ENCODE measurements at regions not wholly inside any gene's neighbourhood (a gene's known extent, or its start where the extent isn't known, plus 50 kb on each side); places are given as distances from the start of the nearest gene placed in this dataset.

DNA sequence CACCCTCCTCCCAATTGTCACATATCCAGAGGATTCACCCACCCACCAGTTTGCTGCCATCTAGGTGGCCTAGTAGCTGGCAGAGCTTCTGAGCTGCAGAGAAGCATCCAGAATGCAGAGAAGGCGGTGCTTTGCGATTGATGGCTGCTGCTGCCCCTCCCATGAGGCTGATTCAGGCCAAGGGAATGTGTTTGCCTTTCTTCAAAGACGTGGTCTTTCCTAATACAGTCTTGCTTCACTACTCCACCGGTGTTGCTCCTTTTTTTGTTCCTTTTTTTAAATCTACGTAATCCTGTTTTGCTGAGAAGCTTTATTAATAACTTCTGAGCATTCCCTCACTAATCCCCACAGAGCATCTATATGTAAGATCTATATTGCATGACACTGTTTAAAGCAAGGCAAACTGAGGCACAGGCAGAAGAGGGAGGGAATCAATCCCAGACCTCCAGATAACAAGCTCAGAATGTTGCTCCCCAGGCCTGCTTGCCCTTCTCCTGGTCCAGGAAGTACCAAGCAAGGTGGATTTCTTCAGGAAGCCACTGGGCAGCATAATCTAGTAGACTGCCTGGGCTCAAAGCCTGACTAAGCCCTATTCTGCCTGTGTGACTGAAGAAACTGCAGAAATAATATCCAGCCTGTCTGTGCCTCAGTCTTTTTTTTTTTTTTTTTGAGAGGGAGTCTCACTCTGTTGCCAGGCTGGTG, 275.5 kb upstream of the FMN2 start:
- Histone ChIP-seq H3K27ac (ENCODE audit: low read length) (no peak overlapping the region), H3K36me3 (ENCODE audit: control insufficient read depth, insufficient read depth, low read length) (no peaks in the 10 kb centered on the region), H3K9me3 (ENCODE audit: control insufficient read depth, insufficient read depth, low read depth, low read length) (no peaks in the 10 kb centered on the region), H3K4me1 (ENCODE audit: control insufficient read depth, insufficient read depth, low read length) (no peaks in the 10 kb centered on the region; the same call in 1 of the 2 replicates), H3K4me3 (ENCODE audit: low read depth in 2 of 2, low read length in 2 of 2) (no peak overlapping the region), H3K27me3 (ENCODE audit: control insufficient read depth, insufficient read depth, low read length) (no peaks in the 10 kb centered on the region)
- no TSS peak for BruUV-seq (replicated peaks)
- no peak for TF ChIP-seq CTCF (IDR thresholded peaks at IDR 0.05)
- ChIA-PET CTCF (no interaction called here), POLR2A (no interaction called here)
- in situ Hi-C loops (cut with HindIII; ENCODE audit: low pct_unique_long_range_greater_than_20kb, low sequenced_read_pairs) (no loop called here), intact Hi-C loops (cut with micrococcal nuclease; ENCODE audit: unreplicated experiment) (no loop called here)
- peak; percentile 67; the same call in 1 of the 2 replicates for ATAC-seq
- peak; percentile 57 for DNase-seq (ENCODE audit: low read depth, low spot score)

DNA sequence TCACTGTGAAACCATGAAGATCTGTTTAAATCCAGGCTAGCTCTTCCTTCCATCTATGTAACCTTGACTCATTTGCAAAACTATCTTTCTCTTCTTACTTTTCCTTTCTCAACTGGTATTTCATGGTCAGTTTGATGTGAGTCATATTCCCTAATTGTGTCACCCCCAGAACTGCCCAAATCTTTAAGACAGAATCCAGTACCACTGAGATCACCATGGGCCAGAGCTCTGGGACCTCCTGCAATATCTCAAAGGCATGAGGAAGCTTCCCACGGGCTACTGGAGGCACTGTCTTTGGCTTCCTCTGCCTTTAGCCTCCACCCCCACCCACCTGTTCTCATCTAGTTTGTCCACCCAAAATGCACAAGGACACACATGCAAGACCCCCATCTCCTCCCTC, 274.4 kb upstream of the FMN2 start:
- POLR2A ChIA-PET = no interaction called here
- H3K27me3 ChIP-seq (ENCODE audit: control insufficient read depth, insufficient read depth, low read length) = no peaks in the 10 kb centered on the region
- ATAC-seq = no peak
- BruUV-seq (replicated peaks) = no TSS peak
- intact Hi-C loops (cut with micrococcal nuclease; ENCODE audit: unreplicated experiment) = no loop called here
- CTCF ChIA-PET = no interaction called here
- no peaks in the 10 kb centered on the region; the same call in 1 of the 2 replicates for H3K4me1 ChIP-seq (ENCODE audit: control insufficient read depth, insufficient read depth, low read length)
- no peaks in the 10 kb centered on the region for H3K9me3 ChIP-seq (ENCODE audit: control insufficient read depth, insufficient read depth, low read depth, low read length)
- TF ChIP-seq SIN3A (IDR thresholded peaks at IDR 0.05; ENCODE audit: borderline replicate concordance, insufficient read depth, low read depth, low read length) = no peak
- TF ChIP-seq TCF7L2 (IDR thresholded peaks at IDR 0.05; ENCODE audit: low read depth, low read length) = no peak
- no peak for DNase-seq (ENCODE audit: low read depth, low spot score)
- H3K36me3 ChIP-seq (ENCODE audit: control insufficient read depth, insufficient read depth, low read length) = no peaks in the 10 kb centered on the region
- H3K4me3 ChIP-seq (ENCODE audit: low read depth in 2 of 2, low read length in 2 of 2) = no peak overlapping the region
- in situ Hi-C loops (cut with HindIII; ENCODE audit: low pct_unique_long_range_greater_than_20kb, low sequenced_read_pairs) = no loop called here
- H3K27ac ChIP-seq (ENCODE audit: low read length) = no peak overlapping the region

GRCh38 chr1:239817801-239818200, 273.9 kb upstream of the FMN2 start:
- no peaks in the 10 kb centered on the region for H3K36me3 ChIP-seq (ENCODE audit: control insufficient read depth, insufficient read depth, low read length)
- intact Hi-C loops (cut with micrococcal nuclease; ENCODE audit: unreplicated experiment) (no loop called here), in situ Hi-C loops (cut with HindIII; ENCODE audit: low pct_unique_long_range_greater_than_20kb, low sequenced_read_pairs) (no loop called here)
- H3K27ac ChIP-seq (ENCODE audit: low read length) = no peak overlapping the region
- H3K4me1 ChIP-seq (ENCODE audit: control insufficient read depth, insufficient read depth, low read length) = no peaks in the 10 kb centered on the region; the same call in 1 of the 2 replicates
- H3K4me3 ChIP-seq (ENCODE audit: low read depth in 2 of 2, low read length in 2 of 2) = no peak overlapping the region
- no peak for TF ChIP-seq POLR2AphosphoS5 (IDR thresholded peaks at IDR 0.05; ENCODE audit: low read depth, low read length)
- no peak for TF ChIP-seq SIN3A (IDR thresholded peaks at IDR 0.05; ENCODE audit: borderline replicate concordance, insufficient read depth, low read depth, low read length)
- no peak for TF ChIP-seq CTCF (IDR thresholded peaks at IDR 0.05)
- BruUV-seq (replicated peaks) = no TSS peak
- no peak for ATAC-seq
- CTCF ChIA-PET = no interaction called here
- DNase-seq (ENCODE audit: low read depth, low spot score) = no peak
- H3K27me3 ChIP-seq (ENCODE audit: control insufficient read depth, insufficient read depth, low read length) = no peaks in the 10 kb centered on the region
- POLR2A ChIA-PET = no interaction called here
- no peaks in the 10 kb centered on the region for H3K9me3 ChIP-seq (ENCODE audit: control insufficient read depth, insufficient read depth, low read depth, low read length)
